ENCODE measurements at regions not wholly inside any gene's neighbourhood (a gene's known extent, or its start where the extent isn't known, plus 50 kb on each side); places are given as distances from the start of the nearest gene placed in this dataset.

DNA sequence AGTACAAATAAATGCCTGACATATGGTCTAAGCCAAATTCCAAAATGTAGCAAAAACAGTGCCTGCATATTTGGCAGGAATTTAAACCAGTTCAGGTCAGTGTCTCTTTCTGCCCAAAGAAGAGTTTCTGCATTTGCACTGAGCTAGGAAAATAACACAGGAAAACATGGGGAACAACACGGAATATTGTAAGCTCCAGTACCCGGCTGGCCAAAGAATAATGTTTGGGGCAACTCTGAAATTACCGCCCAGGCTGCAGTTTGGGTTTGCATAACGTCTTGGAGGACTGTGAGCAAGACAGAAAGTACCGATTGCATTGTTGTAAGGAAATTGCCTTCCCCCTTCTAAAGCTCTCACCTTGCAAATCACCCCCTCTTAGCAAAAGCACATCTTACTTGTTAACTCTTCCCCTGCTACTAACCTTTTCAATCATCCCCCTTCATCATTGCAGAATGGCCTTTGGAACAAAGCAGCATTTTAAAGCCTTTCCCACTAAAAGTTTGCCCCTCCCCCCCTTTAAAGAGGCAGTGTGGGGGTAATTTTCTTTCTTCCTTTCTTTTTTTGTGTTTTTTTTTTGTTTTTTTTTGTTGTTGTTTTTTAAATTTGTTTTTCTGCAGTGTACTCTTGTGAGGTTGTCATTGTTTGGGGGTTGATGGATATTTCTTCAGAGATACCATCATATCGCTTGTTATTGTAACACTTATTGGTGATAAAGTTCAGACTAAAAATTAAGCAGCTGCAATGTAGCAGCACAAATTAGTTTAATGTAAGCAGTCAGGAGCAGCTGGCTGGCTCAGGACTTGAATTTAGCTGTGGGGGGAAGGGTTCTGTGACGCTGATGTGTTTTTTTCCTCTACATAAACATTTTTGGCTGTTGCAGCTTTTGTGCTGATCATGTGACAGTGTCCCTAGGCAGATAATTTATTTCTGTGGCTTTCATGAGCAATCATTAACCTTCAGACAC is 100.0 kb upstream of the CITED2 start:
- H3K4me1 ChIP-seq (ENCODE audit: insufficient read depth, low read length, severe bottlenecking), result no peaks in the 10 kb centered on the region
- H2AFZ ChIP-seq (ENCODE audit: low read length), result no peak overlapping the region
- TF ChIP-seq EZH2 (IDR thresholded peaks at IDR 0.05; ENCODE audit: borderline replicate concordance, low read length), result no peak
- TF ChIP-seq, protein P1, sequence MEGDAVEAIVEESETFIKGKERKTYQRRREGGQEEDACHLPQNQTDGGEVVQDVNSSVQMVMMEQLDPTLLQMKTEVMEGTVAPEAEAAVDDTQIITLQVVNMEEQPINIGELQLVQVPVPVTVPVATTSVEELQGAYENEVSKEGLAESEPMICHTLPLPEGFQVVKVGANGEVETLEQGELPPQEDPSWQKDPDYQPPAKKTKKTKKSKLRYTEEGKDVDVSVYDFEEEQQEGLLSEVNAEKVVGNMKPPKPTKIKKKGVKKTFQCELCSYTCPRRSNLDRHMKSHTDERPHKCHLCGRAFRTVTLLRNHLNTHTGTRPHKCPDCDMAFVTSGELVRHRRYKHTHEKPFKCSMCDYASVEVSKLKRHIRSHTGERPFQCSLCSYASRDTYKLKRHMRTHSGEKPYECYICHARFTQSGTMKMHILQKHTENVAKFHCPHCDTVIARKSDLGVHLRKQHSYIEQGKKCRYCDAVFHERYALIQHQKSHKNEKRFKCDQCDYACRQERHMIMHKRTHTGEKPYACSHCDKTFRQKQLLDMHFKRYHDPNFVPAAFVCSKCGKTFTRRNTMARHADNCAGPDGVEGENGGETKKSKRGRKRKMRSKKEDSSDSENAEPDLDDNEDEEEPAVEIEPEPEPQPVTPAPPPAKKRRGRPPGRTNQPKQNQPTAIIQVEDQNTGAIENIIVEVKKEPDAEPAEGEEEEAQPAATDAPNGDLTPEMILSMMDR (IDR thresholded peaks at IDR 0.05; ENCODE audit: low read length), result no peak

GRCh38 chr6:139473731-139474130 is 99.3 kb upstream of the CITED2 start:
- no peak overlapping the region for H3K4me3 ChIP-seq (ENCODE audit: low read depth, low read length, poor library complexity, severe bottlenecking)
- no peaks in the 10 kb centered on the region for H3K9me3 ChIP-seq (ENCODE audit: low read length)
- no peaks in the 10 kb centered on the region for H3K79me2 ChIP-seq (ENCODE audit: insufficient read depth, low read length)
- H3K27me3 ChIP-seq (ENCODE audit: insufficient read depth, low read length), result no peaks in the 10 kb centered on the region; the same call in 1 of the 2 replicates
- no peaks in the 10 kb centered on the region for H3F3A ChIP-seq (ENCODE audit: insufficient read depth, low read length)
- no peaks in the 10 kb centered on the region for H4K20me1 ChIP-seq (ENCODE audit: insufficient read depth, low read length)
- no peak overlapping the region for H2AFZ ChIP-seq (ENCODE audit: low read length)
- H3K9me2 ChIP-seq (ENCODE audit: low read depth, low read length), result no peaks in the 10 kb centered on the region
- H3K4me1 ChIP-seq (ENCODE audit: insufficient read depth, low read length, severe bottlenecking), result no peaks in the 10 kb centered on the region
- H3K36me3 ChIP-seq (ENCODE audit: insufficient read depth, low read length), result no peaks in the 10 kb centered on the region
- H3K9ac ChIP-seq (ENCODE audit: low read length), result no peak overlapping the region
- no peak overlapping the region for H3K27ac ChIP-seq (ENCODE audit: low read depth, low read length, poor library complexity, severe bottlenecking)
- H3K4me2 ChIP-seq (ENCODE audit: low read length), result no peak overlapping the region
- no peak for TF ChIP-seq EZH2 (IDR thresholded peaks at IDR 0.05; ENCODE audit: borderline replicate concordance, low read length)
- TF ChIP-seq, protein P1 (IDR thresholded peaks at IDR 0.05; ENCODE audit: low read length), result no peak

More for the DNA sequence above, 100.0 kb upstream of the CITED2 start:
- no peaks in the 10 kb centered on the region; the same call in 1 of the 2 replicates for H3K27me3 ChIP-seq (ENCODE audit: insufficient read depth, low read length)
- no peaks in the 10 kb centered on the region for H3K9me2 ChIP-seq (ENCODE audit: low read depth, low read length)
- H3K4me2 ChIP-seq (ENCODE audit: low read length), result no peak overlapping the region
- H3K4me3 ChIP-seq (ENCODE audit: low read depth, low read length, poor library complexity, severe bottlenecking), result no peak overlapping the region
- no peaks in the 10 kb centered on the region for H3K79me2 ChIP-seq (ENCODE audit: insufficient read depth, low read length)
- no peak overlapping the region for H3K9ac ChIP-seq (ENCODE audit: low read length)
- no peaks in the 10 kb centered on the region for H3F3A ChIP-seq (ENCODE audit: insufficient read depth, low read length)
- no peaks in the 10 kb centered on the region for H3K9me3 ChIP-seq (ENCODE audit: low read length)
- H3K27ac ChIP-seq (ENCODE audit: low read depth, low read length, poor library complexity, severe bottlenecking), result no peak overlapping the region
- H3K36me3 ChIP-seq (ENCODE audit: insufficient read depth, low read length), result no peaks in the 10 kb centered on the region
- H4K20me1 ChIP-seq (ENCODE audit: insufficient read depth, low read length), result no peaks in the 10 kb centered on the region

GRCh38 chr6:139473231-139473701 is 98.8 kb upstream of the CITED2 start:
- Histone ChIP-seq H3K36me3 (ENCODE audit: insufficient read depth, low read length) (no peaks in the 10 kb centered on the region), H3K79me2 (ENCODE audit: insufficient read depth, low read length) (no peaks in the 10 kb centered on the region), H3F3A (ENCODE audit: insufficient read depth, low read length) (no peaks in the 10 kb centered on the region), H3K4me1 (ENCODE audit: insufficient read depth, low read length, severe bottlenecking) (no peaks in the 10 kb centered on the region), H3K27ac (ENCODE audit: low read depth, low read length, poor library complexity, severe bottlenecking) (no peak overlapping the region), H2AFZ (ENCODE audit: low read length) (no peak overlapping the region), H3K9ac (ENCODE audit: low read length) (no peak overlapping the region), H3K9me2 (ENCODE audit: low read depth, low read length) (no peaks in the 10 kb centered on the region), H3K4me2 (ENCODE audit: low read length) (no peak overlapping the region), H4K20me1 (ENCODE audit: insufficient read depth, low read length) (no peaks in the 10 kb centered on the region), H3K9me3 (ENCODE audit: low read length) (no peaks in the 10 kb centered on the region), H3K27me3 (ENCODE audit: insufficient read depth, low read length) (no peaks in the 10 kb centered on the region; the same call in 1 of the 2 replicates), H3K4me3 (ENCODE audit: low read depth, low read length, poor library complexity, severe bottlenecking) (no peak overlapping the region)
- TF ChIP-seq, protein P1 (IDR thresholded peaks at IDR 0.05; ENCODE audit: low read length), result no peak
- no peak for TF ChIP-seq EZH2 (IDR thresholded peaks at IDR 0.05; ENCODE audit: borderline replicate concordance, low read length)
